DMS 273 (cell line): ENCODE measurements at regions not wholly inside any gene's neighbourhood (a gene's known extent, or its start where the extent isn't known, plus 50 kb on each side); places are given as distances from the start of the nearest gene placed in this dataset.
A peak's percentile ranks its signal among the peaks of the same experiment; 100 is the strongest.

Experiments
- DNase-seq: peaks from one replicate; lab custom pipeline; 2025; ENCODE audit not compliant: unreplicated experiment; lab: John Stamatoyannopoulos, UW

DNA sequence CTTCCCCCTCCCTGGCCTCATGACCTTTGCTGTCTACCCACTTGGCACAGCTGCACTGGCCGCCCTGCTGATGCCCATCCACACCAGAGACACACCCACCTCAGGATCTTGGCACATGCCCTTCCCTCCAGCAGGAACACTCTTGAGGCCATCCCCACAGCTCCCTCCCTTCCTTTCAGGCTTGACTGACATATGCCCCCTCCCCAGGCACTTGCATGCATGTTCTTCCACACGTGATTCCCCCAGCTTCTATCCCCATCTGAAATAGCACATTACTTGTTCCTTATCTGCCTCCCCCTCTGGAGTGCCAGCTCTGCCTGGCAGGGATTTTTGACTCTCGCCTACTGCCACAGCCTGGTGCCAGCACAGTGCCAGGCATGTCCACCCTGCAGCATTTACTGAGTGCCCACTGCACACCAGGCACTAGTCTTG is 98.5 kb upstream of the SLC25A33 start:
- DNase-seq = no peak

DNA sequence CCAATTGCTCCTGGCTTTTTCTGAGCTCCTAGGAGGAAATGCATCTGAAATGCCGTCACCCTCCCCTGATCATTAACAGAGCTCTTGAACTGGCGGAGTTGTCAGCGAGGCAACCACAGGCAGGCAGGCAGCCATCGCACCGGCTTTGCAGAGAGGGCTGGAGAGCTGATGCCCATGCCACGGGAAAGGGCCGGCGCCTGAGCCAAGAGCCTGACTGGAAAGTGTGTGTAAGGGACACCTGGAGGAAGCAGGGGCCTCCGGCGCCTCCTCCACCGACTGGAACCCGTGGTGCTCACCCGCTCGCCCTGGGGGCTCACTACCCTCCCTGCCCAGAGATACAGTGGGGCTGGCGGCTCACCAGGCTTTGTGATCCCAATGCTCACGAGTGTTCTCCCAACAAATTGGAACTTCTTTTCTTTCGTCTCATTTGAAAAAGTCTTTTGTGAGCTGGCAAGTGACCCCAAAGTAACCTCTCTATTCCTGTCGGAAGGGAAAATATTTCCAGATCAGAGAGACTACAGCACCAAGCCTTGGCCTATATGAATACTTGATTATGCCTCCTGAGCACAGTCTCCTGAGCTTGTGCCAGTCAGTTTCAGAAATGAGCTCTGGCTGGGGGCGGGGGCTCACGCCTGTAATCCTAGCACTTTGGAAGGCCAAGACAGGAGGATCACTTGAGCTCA is 97.7 kb upstream of the SLC25A33 start:
- peak; percentile 46 for DNase-seq

DNA sequence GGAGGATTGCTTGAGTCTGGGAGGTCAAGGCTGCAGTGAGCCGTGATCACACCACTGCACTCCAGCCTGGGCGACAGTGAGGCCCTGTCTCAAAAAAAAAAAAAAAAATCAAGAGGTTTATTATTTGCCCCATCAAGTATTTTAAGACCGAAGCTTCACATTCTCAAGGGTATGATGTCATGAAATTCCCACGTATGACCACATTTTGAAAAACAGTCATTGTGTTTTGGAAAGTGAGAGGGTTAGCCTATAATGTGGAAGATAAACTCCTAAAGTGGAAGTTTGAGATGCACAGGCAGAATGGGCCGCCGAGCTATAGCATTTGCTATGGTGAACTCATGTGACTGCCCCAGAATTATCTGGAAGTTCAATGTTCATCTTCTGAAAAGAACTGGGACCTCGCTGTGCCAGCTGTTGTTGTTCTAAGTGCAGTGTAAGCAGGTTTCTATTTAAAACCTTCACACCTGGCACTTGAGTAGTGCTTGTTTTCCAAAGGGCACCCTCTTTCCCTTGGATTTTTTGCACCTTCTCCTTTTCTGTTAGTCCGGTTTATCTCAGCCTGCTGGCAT is 96.9 kb upstream of the SLC25A33 start:
- peak; percentile 51 for DNase-seq

DNA sequence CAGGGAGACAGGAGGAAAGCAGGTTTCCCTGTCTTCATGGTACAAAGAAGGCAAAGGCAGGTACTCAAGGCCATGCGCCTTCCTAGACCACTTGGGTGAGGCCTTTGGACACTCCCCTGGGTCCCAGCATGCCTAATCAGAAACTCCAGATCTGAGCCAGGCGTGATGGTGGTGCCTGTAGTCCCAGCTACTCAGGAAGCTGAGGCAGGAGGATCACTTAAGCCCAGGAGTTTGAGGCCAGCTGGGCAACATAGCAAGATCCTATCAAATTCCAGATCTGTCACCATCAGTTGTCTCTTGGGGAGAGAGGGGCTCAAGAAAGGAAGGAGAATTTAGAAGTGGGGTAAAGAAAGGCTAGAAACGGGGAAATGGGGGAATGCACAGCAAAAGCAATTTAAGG is 96.3 kb upstream of the SLC25A33 start:
- DNase-seq = no peak

DNA sequence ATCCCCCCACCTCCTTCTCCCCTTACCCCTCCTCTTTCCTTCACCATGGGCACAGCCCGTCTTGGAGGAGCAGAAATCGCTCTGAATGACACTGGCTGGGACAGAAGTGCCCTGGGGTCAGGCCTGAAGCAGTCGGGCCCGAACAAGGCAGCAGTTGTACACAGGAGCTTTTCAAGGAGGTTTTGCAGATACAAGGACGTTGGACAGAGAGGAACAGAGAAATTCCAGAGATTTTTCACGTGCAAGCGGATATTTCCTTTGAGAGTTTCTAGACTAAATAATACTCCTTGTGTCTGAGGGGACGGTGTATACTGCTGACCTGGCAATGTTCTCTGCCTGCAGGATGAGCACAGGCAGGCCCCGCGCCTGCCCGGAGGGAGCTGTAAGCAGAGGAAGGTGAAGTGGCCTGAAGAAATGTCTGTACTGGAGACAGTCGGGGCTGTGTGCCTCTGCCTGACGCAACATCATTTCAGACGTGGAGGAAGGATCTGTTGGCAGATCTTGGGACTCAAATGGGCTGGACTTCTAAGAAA is 95.3 kb upstream of the SLC25A33 start:
- DNase-seq = no peak

DNA sequence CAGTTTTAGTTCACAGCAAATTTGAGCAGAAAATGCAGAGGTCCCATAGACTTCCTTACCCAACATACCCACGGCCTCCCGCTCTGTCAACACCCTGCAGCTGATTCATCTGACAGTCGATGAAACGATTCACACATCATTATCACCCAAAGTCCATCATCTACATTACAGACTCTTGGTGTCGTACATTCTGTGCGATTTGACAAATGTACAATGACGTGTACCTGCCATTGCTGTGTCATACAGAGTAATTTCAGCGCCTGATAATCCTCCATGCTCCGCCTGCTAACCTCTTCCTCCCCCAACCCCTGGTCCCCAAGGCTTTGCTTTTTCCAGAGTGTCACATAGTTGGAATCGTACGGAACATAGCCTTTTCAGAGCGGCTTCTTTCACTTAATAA is 94.7 kb upstream of the SLC25A33 start:
- DNase-seq = no peak

DNA sequence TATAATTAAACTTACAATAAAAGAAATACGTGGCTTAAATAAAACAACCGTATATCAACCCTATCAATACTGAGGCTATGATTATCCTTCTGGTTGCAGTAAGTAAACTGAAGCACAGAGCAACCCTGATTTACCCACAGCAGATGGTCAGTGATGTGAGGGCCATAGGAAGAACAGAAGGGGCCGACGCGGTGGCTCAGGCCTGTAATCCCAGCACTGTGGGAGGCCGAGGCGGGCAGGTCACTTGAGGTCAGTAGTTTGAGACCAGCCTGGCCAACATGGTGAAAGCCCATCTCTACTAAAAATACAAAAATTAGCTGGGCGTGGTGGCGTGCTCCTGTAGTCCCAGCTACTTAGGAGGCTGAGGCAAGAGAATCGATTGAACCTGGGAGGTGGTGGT is 94.2 kb upstream of the SLC25A33 start:
- peak; percentile 53 for DNase-seq

DNA sequence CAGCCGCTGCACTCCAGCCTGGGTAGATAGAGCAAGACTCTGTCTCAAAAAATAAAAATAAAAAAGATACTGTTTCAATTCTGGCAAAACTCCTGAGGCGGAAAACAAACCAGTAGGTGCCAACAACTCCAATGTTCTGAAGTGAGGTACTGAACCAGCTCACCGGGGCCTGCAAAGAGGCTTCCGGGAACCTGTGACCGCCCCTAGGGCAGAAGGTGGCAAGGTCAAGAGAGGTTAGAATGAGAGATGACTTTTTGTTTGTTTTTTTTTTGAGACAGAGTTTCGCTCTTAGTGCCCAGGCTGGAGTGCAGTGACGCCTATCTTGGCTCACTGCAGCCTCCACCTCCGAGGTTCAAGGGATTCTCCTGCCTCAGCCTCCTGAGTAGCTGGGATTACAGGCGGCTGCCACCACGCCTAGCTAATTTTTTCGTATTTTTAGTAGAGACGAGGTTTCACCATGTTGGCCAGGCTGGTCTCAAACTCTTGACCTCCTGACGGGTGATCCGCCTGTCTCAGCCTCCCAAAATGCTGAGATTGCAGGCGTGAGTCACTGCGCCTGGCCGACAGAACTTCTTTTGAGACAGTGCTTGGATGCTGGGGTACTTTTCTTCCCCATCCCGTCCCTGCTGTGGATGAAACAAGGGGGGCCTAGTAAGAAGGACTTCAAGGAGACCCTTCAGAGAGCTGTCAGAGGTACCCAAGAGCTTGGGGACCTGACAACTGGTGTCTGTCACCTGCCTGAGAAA is 91.9 kb upstream of the SLC25A33 start:
- DNase-seq = no peak

DNA sequence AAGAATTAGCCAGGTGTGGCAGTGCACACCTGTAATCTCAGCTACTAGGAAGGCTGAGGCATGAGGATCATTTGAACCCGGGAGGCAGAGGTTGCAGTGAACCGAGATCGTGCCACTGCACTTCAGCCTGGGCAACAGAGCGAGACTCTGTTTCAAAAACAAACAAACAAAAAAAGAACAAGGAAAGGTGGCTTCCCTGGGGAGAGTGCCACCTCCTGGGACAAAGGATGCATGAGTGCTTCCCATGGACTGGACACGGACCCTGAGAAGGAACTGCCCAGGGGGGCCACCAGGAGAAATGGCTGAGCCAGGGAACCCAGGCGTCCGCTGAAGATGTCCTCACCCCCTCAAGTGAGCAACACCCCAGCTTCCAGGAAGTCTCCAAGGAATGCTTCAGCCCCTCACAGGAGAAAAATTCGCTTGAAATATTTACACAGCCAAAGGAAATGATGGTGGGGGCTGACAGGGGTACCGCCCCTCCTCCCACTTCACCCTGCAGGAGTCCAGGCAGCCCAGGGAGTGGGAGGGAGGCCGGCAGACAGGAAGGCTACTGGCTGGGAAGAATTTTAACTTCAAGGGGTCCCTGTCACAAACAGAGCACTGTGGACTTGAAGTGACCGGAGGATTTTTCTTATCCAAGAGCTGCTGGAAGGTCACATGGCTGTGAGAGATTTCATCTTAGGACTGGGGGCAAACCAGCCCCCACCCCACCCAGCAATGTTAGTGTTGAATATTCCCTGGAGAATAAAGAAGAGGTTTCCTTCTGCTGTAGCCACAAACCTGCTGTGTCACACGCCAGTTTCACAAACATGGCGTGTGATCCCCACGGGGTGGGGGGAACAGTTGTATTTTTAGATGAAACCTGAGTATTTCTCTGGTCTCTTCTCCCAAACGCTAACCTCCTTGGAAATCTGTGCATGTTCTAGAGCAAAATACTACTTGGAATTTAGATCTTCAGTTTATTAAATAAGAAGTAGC is 90.8 kb upstream of the SLC25A33 start:
- no peak for DNase-seq

DNA sequence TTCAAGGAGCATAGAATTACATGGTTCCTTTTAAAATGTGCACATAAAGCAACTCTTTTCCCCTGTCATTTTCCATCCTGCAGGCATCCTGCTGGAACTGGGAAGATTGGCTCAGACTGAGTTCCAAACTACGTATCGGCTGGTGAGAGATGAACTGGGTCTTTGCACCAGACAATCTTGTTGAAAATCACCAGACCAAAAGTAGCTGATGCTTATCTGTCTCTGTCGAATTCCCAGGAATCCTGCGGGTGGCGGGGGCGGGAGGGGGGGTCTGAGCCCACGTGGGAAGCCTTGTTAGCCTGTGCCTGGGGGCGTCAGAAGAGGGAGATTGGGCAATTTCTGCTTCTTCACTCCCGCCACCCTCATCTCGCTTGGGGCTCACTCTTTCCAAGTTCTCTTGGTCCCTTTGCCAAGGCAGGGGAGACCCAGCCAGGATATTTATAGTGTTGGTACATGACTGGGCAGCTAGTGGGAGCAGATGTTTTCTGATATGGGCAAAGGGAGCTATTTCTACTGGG is 90.1 kb upstream of the SLC25A33 start:
- peak; percentile 86 for DNase-seq

DNA sequence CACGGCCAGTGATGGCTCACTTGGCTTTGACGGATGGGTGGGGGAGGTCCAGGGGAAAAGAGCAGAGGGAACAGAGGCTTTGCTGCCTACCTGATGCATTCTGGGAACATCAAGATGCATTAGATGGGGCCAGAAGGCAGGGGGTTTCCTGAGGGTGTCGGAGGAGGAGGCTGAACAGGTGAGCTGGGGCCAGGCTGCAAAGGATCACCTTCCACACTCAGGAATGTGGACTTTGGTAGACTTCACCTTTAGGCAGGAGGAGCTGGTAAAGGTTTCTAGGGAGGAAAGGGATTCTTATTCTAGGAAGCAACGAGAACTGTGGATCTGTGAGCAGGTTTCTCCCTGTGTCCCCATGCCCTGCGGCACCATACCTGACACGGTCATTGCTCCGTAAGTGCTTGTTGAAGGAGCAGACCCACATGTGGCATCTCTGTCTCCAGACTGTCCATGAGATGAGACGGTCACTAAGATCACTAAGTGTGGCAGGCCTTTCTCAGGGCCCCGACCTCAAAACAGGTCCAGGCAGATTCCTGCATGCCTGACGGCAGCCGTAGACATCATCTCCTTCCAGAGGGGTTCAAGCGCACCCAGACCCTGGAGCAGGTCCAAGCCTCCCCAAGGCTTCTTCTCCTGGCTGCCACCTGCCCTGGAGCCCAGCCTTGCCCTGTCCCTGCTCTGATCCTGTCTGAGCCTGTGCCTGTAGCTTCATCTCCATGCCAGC is 89.1 kb upstream of the SLC25A33 start:
- DNase-seq = no peak

DNA sequence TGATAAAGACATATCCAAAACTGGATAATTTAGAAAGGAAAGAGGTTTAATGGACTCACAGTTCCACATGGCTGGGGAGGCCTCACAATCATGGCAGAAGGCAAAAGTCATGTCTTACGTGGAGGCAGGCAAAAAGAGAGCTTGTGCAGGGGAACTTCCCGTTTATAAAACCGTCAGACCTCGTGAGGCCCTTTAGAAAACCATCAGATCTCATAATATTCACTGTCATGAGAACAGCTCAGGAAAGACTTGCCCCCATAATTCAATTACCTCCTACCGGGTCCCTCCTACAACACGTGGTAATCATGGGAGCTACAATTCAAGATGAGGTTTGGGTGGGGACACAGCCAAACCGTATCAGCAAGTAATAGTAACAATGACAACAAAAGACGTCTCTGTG is 88.2 kb upstream of the SLC25A33 start:
- no peak for DNase-seq

DNA sequence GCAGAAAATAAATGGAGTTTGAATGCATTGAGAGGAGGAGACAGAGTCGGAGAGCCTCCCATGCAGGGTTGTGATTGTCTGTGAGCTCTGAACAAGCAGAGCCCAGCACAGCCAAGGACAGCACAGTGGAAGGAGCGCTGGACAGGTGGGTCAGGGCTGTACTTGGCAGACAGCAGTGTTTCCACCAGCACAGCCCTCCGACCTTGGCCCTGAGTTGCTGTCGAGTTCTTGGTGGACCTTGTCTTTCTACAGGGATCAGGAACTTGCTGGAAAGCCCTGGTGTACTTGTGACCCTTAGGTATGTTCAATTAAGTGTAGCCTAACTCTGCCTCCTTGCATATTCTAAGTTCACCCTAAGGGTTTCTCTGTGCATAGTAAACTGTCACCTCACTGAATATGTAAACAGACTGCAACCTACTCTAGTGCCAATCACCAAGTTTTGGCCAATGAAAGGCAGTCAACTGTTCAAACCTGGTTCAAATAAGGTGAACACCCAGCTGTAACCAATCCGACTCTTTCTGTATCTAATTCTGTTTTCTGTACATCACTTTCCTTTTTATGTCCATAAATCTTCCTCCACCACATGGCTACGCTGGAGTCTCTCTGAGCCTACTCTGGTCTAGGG is 86.6 kb upstream of the SLC25A33 start:
- peak; percentile 35 for DNase-seq

DNA sequence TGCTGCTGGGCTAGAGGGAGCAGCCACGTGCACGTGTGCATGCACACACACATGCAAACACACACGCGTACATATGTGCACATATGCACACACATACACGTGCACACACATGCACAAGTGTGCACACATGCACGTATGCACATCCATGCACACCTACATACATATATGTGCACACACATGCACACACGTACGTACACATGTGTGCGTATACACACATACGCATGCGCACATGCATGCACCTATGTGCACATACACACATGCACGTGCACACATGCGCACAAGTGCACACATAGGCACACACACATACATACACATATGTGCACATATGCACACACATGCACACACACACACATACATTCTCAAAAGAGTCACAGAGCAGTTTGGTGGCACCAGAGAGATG is 85.9 kb upstream of the SLC25A33 start:
- DNase-seq = no peak

DNA sequence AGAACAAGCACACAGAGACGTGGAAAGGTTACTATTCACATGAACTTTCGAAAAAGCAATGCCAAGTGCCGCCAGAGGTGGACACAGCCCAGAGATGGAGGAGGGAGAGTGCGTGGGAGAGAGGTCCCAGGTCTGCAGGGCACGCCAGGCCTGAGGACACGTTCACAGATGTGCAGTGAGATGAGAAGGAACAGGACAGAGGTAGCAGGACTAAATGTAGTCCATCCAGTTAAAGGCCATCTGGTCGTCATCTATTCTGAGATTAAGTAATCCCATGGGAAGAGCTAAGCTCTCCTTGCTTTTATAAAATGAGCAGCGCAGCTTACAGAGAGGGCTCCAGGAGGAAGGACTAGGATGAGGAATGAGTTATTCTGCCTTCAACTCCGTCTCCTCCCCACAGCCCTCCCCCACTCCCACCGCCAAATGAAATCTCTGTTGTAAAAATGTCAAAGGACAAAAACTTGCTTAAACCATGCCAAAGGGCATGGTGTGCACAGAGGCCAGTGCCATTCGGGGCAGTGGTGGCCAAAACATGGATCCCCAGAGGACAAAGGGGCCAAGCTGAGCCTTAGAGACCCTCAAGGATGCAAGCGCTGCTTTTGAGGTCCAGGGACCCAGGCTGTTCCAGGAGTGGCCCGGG is 85.4 kb upstream of the SLC25A33 start:
- peak; percentile 65 for DNase-seq

DNA sequence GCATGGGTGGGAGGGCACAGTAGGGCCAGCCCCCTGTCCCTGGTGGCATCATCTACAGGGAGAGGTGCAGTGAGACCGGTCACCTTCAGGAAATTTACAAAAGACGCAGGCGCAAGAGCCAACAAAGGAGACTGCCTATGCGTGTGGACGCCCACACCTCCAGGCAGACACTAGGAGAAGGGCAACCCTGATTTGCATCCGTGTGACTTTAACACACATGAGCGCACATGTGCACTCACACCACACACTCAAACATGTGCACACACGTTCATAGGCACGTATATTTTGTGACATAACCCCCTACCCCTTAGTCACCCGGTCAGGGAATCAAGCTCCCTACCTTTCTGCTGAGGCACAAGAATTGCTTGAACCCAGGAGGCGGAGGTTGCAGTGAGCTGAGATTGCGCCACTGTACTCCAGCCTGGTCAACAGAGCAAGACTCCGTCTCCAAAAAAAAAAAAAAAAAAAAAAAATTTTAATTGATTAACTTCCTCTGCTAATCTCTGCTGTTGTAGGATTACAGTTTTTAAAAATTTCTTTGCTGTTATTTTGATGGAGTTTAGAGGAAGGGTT is 84.7 kb upstream of the SLC25A33 start:
- no peak for DNase-seq

DNA sequence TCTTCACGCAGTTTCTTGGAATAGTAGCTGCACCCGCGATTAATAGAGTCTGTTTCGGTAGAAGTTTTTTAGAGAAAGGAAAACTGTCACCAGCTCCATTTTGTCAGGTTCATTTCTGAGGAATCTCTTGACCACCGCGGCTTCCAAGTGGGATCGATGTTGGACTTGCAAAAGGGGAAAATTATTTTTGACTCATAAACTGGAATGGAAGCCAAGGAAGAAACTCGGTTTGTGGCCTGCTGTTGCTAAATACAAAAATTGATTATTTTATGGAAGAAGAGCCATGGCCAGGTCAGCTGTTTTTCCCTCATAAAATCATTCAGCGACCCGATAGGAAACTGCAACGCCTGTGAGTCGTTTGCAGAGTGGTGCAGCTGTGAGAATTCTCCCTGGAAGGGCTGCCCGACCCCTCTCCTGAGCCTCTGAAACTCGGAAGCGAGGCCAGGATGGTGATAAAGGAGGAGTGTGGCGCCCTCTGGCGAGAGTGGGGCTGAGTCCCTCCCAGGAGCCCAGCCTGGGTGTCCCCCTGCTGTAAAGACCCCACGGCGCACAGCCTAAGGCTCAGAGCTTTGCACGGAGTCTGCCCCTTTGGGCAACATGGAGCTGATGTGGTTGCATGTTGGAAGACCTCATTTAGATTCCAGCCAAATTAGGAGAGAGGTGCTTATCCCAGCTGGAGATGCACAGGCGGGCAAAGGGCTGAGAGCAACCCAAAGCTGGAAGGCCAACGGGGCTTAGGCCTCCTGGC is 83.6 kb upstream of the SLC25A33 start:
- DNase-seq = peak; percentile 90

DNA sequence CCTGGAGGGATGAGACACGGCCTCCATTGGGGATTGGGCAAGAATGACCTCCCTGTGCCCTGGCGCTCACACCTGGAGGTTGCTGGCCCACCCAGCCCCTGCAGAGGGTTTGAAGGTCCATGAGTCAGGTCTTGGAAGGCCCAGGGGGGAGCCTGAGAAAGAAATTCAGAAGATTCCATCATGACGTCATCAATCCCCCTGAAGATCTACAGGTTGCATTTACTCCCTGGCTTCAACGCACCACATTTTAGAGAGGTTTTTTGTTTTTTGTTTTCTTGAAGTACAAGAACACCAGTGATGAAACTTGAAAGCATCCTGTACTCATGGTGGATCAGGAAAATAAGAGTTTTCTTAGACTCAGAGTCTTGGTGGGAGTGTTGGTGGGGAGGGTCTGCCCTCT is 82.4 kb upstream of the SLC25A33 start:
- no peak for DNase-seq
